Head of caudate nucleus (tissue), 42 donors: ENCODE measurements at regions not wholly inside any gene's neighbourhood (a gene's known extent, or its start where the extent isn't known, plus 50 kb on each side); places are given as distances from the start of the nearest gene placed in this dataset.

Experiments used
- DNase-seq, 42 donors: peaks; one replicate each; pipeline versions ENCODE4 v3.0.0 to v3.0.0-alpha.2; 2020 to 2021; ENCODE audit warnings: mixed read lengths in 7 of 42
- intact Hi-C: fragments of 100-400 bp; cut with DNase I; formaldehyde crosslinking; loops from one replicate; pipeline ENCODE4 v1.15.0; 2022

- intact Hi-C loops = no loop called here
- peak in 29 of 42 donors; percentile 5 to 74 (median 34) for DNase-seq
Observed at GRCh38 chr12:87930033-87930432, 99.2 kb downstream of the C12orf50 start.

GRCh38 chr12:87929346-87929745 is 99.9 kb downstream of the C12orf50 start:
- intact Hi-C loops = no loop called here

GRCh38 chr12:87928031-87928430 is 101.2 kb downstream of the C12orf50 start:
- intact Hi-C loops = no loop called here
- no peak for DNase-seq

More at GRCh38 chr12:87929346-87929745, 99.9 kb downstream of the C12orf50 start:
- DNase-seq = no peak

- DNase-seq = no peak
- intact Hi-C loops = no loop called here
Observed at GRCh38 chr12:87925021-87925420, 104.2 kb downstream of the C12orf50 start.

GRCh38 chr12:87924149-87924548 is 105.1 kb downstream of the C12orf50 start:
- intact Hi-C loops = no loop called here
- DNase-seq = peak in 14 of 42 donors; percentile 6 to 67 (median 15)

- DNase-seq = no peak
- intact Hi-C loops = no loop called here
Observed at GRCh38 chr12:87923361-87923760, 105.8 kb downstream of the C12orf50 start.

GRCh38 chr12:87922736-87923135 is 106.5 kb downstream of the C12orf50 start:
- DNase-seq = no peak
- intact Hi-C loops = no loop called here

GRCh38 chr12:87921621-87922020 is 107.6 kb downstream of the C12orf50 start:
- intact Hi-C loops = no loop called here
- no peak for DNase-seq

- DNase-seq = no peak
- intact Hi-C loops = no loop called here
Observed at GRCh38 chr12:87920139-87920538, 109.1 kb downstream of the C12orf50 start.

- DNase-seq = no peak
- intact Hi-C loops = no loop called here
Observed at GRCh38 chr12:87901457-87901856, 127.7 kb downstream of the C12orf50 start.

- intact Hi-C loops = no loop called here
- no peak for DNase-seq
Observed at GRCh38 chr12:87897662-87898061, 131.5 kb downstream of the C12orf50 start.

- intact Hi-C loops = no loop called here
- DNase-seq = no peak
Observed at GRCh38 chr12:87883806-87884205, 145.4 kb downstream of the C12orf50 start.

- no peak for DNase-seq
- intact Hi-C loops = no loop called here
Observed at GRCh38 chr12:87879141-87879540, 150.1 kb downstream of the C12orf50 start.

- intact Hi-C loops = no loop called here
- no peak for DNase-seq
Observed at GRCh38 chr12:87870493-87871460, 158.4 kb downstream of the C12orf50 start.

- intact Hi-C loops = no loop called here
Observed at GRCh38 chr12:87870061-87870460, 159.1 kb downstream of the C12orf50 start.

GRCh38 chr12:87866578-87867292 is 162.5 kb downstream of the C12orf50 start:
- intact Hi-C loops = no loop called here
- DNase-seq = no peak

More at GRCh38 chr12:87870061-87870460, 159.1 kb downstream of the C12orf50 start:
- no peak for DNase-seq

- intact Hi-C loops = no loop called here
- DNase-seq = no peak
Observed at GRCh38 chr12:87861791-87862190, 167.4 kb downstream of the C12orf50 start.

- DNase-seq = no peak
- intact Hi-C loops = no loop called here
Observed at GRCh38 chr12:87853448-87854003, 175.7 kb downstream of the C12orf50 start.

- intact Hi-C loops = no loop called here
- no peak for DNase-seq
Observed at GRCh38 chr12:87849074-87849473, 180.1 kb downstream of the C12orf50 start.
